ENCODE measurements at regions not wholly inside any gene's neighbourhood (a gene's known extent, or its start where the extent isn't known, plus 50 kb on each side); places are given as distances from the start of the nearest gene placed in this dataset.
"Not testable (repeated sequence)": the region's sequence is repeated elsewhere in the genome, so short reads cannot be mapped to it uniquely, and the experiment has no call there.

DNA sequence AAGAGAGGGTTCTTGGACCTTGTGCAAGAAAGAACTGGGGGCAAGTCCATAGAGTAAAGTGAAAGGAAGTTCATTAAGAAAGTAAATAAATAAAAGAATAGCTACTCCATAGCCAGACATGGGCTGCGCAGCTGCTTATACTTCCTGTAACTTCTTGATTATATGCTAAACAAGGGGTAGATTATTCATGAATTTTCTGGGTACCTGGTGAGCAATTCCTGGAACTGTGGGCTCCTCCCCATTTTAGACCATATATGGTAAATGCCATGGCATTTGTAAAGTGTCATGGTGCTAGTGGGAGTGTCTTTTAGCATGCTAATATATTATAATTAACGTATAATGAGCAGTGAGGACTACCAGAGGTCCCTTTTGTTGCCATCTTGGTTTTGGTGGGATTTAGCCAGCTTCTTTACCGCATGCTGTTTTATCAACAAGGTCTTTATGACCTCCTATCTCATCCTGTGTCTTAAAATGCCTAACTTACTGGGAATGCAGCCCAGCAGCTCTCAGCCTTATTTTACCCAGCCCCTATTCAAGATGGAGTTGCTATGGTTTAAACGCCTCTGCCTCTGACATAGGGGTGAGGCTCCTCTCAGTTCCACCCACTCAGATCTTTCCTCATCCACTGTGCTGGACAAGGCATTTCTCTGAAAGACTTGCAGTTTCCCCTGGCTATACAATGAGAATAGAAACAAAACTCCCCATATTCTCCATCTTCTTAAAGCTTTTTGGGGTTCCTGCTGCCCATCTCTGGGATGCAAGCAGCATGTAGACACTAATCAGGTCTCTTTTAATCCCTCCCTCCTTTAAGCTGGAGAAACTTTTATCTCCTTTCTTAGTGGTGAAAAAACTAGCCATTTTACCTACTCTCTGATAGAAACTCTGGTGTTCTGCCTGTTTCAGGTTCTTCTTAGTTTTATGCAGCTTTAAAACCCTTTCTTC is 91.2 kb downstream of the ARRDC3 start:
- Histone ChIP-seq H3F3A (ENCODE audit: low read depth) (no peaks in the 10 kb centered on the region), H3K9me2 (replicated peaks; ENCODE audit: low read depth, low read length) (no peaks in the 10 kb centered on the region), H4K20me1 (ENCODE audit: insufficient read depth, low read length, poor library complexity, severe bottlenecking) (no peaks in the 10 kb centered on the region), H3K9ac (ENCODE audit: low read depth, low read length, poor library complexity, severe bottlenecking) (no peak overlapping the region), H3K9me3 (ENCODE audit: insufficient read depth, low read depth, low read length) (no peaks in the 10 kb centered on the region), H2AFZ (ENCODE audit: low read length) (no peak overlapping the region), H3K27me3 (ENCODE audit: insufficient read depth, low read length, poor library complexity, severe bottlenecking) (no peaks in the 10 kb centered on the region), H3K4me2 (ENCODE audit: low read depth, low read length, poor library complexity, severe bottlenecking) (no peak overlapping the region), H3K79me2 (ENCODE audit: insufficient read depth, low read length) (no peaks in the 10 kb centered on the region), H3K36me3 (ENCODE audit: insufficient read depth, low read length) (no peaks in the 10 kb centered on the region), H3K4me1 (ENCODE audit: insufficient read depth, low read length, poor library complexity, severe bottlenecking) (no peaks in the 10 kb centered on the region), H3K4me3 (ENCODE audit: low read length, poor library complexity, severe bottlenecking) (no peak overlapping the region)
- TF ChIP-seq EZH2phosphoT487 (IDR thresholded peaks at IDR 0.05; ENCODE audit: borderline replicate concordance), result no peak
- TF ChIP-seq CTCF (conservative IDR thresholded peaks at IDR 0.05; ENCODE audit: low read length), result no peak

GRCh38 chr5:91288118-91288916 is 94.8 kb downstream of the ARRDC3 start:
- Histone ChIP-seq H3K9me2 (replicated peaks; ENCODE audit: low read depth, low read length) (no peaks in the 10 kb centered on the region), H3K36me3 (ENCODE audit: insufficient read depth, low read length) (no peaks in the 10 kb centered on the region)
- TF ChIP-seq CTCF (conservative IDR thresholded peaks at IDR 0.05; ENCODE audit: low read length) (no peak), EZH2phosphoT487 (IDR thresholded peaks at IDR 0.05; ENCODE audit: borderline replicate concordance) (no peak)

DNA sequence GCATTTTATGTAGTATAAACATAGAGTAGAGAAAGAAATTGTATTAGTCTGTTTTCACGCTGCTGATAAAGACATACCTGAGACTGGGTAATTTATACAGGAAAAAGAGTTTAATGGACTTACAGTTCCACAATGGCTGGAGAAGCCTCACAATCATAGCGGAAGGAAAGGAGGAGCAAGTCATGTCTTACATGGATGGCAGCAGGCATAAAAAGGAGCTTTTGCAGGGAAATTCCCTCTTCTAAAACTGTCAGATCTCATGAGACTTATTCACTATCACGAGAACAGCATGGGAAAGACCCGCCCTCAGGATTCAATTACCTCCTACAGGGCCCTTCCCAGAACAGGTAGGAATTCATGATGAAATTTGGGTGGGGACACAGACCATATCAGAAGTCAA is 98.1 kb downstream of the ARRDC3 start:
- H2AFZ ChIP-seq (ENCODE audit: low read length); H3K36me3 ChIP-seq (ENCODE audit: insufficient read depth, low read length); H3K9me3 ChIP-seq (ENCODE audit: insufficient read depth, low read depth, low read length); H4K20me1 ChIP-seq (ENCODE audit: insufficient read depth, low read length, poor library complexity, severe bottlenecking); H3K9me2 ChIP-seq (replicated peaks; ENCODE audit: low read depth, low read length); H3K4me2 ChIP-seq (ENCODE audit: low read depth, low read length, poor library complexity, severe bottlenecking); H3F3A ChIP-seq (ENCODE audit: low read depth); H3K4me1 ChIP-seq (ENCODE audit: insufficient read depth, low read length, poor library complexity, severe bottlenecking); H3K9ac ChIP-seq (ENCODE audit: low read depth, low read length, poor library complexity, severe bottlenecking); H3K4me3 ChIP-seq (ENCODE audit: low read length, poor library complexity, severe bottlenecking); H3K27me3 ChIP-seq (ENCODE audit: insufficient read depth, low read length, poor library complexity, severe bottlenecking); H3K79me2 ChIP-seq (ENCODE audit: insufficient read depth, low read length): not testable (repeated sequence)

More at GRCh38 chr5:91288118-91288916, 94.8 kb downstream of the ARRDC3 start:
- Histone ChIP-seq H3K79me2 (ENCODE audit: insufficient read depth, low read length) (no peaks in the 10 kb centered on the region), H2AFZ (ENCODE audit: low read length) (no peak overlapping the region), H3K4me1 (ENCODE audit: insufficient read depth, low read length, poor library complexity, severe bottlenecking) (no peaks in the 10 kb centered on the region), H3K27me3 (ENCODE audit: insufficient read depth, low read length, poor library complexity, severe bottlenecking) (no peaks in the 10 kb centered on the region), H3K9ac (ENCODE audit: low read depth, low read length, poor library complexity, severe bottlenecking) (no peak overlapping the region), H3K4me3 (ENCODE audit: low read length, poor library complexity, severe bottlenecking) (no peak overlapping the region), H3K9me3 (ENCODE audit: insufficient read depth, low read depth, low read length) (no peaks in the 10 kb centered on the region), H3F3A (ENCODE audit: low read depth) (no peaks in the 10 kb centered on the region), H3K4me2 (ENCODE audit: low read depth, low read length, poor library complexity, severe bottlenecking) (no peak overlapping the region), H4K20me1 (ENCODE audit: insufficient read depth, low read length, poor library complexity, severe bottlenecking) (no peaks in the 10 kb centered on the region)
